ENCODE measurements at regions not wholly inside any gene's neighbourhood (a gene's known extent, or its start where the extent isn't known, plus 50 kb on each side); places are given as distances from the start of the nearest gene placed in this dataset.
A peak's percentile ranks its signal among the peaks of the same experiment; 100 is the strongest.

DNA sequence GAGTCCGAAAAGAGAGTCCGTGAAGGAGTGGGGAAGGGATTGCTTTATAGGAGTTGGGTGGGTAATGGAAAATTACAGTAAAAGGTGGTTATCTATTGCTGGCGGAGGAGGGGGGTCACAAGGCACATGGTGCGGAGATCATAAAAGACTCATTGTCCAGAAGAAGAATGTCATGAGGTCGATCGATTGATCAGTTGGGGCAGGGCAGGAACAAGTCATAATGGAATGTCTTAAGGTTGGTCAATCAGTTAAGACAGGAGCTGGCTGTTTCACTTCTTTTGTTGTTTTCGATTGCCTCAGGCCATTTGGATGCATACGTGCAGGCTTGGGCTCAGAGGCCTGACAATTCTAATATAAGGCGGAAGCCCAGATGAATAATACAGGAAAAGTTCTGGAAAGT is 473.0 kb upstream of the TNP1 start:
- Histone ChIP-seq H3K27me3 (replicated peaks) (no peaks in the 10 kb centered on the region), H3K4me3 (ENCODE audit: low read depth, low read length) (no peak overlapping the region), H3K36me3 (replicated peaks) (no peaks in the 10 kb centered on the region), H3K27ac (no peak overlapping the region)
- TF ChIP-seq, protein P1, sequence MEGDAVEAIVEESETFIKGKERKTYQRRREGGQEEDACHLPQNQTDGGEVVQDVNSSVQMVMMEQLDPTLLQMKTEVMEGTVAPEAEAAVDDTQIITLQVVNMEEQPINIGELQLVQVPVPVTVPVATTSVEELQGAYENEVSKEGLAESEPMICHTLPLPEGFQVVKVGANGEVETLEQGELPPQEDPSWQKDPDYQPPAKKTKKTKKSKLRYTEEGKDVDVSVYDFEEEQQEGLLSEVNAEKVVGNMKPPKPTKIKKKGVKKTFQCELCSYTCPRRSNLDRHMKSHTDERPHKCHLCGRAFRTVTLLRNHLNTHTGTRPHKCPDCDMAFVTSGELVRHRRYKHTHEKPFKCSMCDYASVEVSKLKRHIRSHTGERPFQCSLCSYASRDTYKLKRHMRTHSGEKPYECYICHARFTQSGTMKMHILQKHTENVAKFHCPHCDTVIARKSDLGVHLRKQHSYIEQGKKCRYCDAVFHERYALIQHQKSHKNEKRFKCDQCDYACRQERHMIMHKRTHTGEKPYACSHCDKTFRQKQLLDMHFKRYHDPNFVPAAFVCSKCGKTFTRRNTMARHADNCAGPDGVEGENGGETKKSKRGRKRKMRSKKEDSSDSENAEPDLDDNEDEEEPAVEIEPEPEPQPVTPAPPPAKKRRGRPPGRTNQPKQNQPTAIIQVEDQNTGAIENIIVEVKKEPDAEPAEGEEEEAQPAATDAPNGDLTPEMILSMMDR (IDR thresholded peaks at IDR 0.05; ENCODE audit: low read depth, low read length, missing control alignments), result no peak
- no peak for DNase-seq
- in situ Hi-C loops (cut with HindIII; ENCODE audit: low pct_ligation_motif_present, low sequenced_read_pairs), result no loop called here

GRCh38 chr2:217332417-217332791 is 472.5 kb upstream of the TNP1 start:
- H3K27me3 ChIP-seq (replicated peaks), result no peaks in the 10 kb centered on the region
- TF ChIP-seq, protein P1 (IDR thresholded peaks at IDR 0.05; ENCODE audit: low read depth, low read length, missing control alignments), result no peak

GRCh38 chr2:217331523-217332416 is 471.9 kb upstream of the TNP1 start:
- H3K27me3 ChIP-seq (replicated peaks), result no peaks in the 10 kb centered on the region
- in situ Hi-C loops (cut with HindIII; ENCODE audit: low pct_ligation_motif_present, low sequenced_read_pairs), result no loop called here
- no peak overlapping the region for H3K27ac ChIP-seq
- no peaks in the 10 kb centered on the region for H3K36me3 ChIP-seq (replicated peaks)
- DNase-seq, result peak; percentile 37
- TF ChIP-seq, protein P1 (IDR thresholded peaks at IDR 0.05; ENCODE audit: low read depth, low read length, missing control alignments), result no peak
- H3K4me3 ChIP-seq (ENCODE audit: low read depth, low read length), result no peak overlapping the region

More at GRCh38 chr2:217332417-217332791, 472.5 kb upstream of the TNP1 start:
- H3K36me3 ChIP-seq (replicated peaks), result no peaks in the 10 kb centered on the region
- no peak overlapping the region for H3K27ac ChIP-seq
- DNase-seq, result no peak
- in situ Hi-C loops (cut with HindIII; ENCODE audit: low pct_ligation_motif_present, low sequenced_read_pairs), result no loop called here
- H3K4me3 ChIP-seq (ENCODE audit: low read depth, low read length), result no peak overlapping the region

GRCh38 chr2:217330647-217331046 is 470.8 kb upstream of the TNP1 start:
- H3K27ac ChIP-seq, result no peak overlapping the region
- no peaks in the 10 kb centered on the region for H3K27me3 ChIP-seq (replicated peaks)
- H3K36me3 ChIP-seq (replicated peaks), result no peaks in the 10 kb centered on the region
- no peak overlapping the region for H3K4me3 ChIP-seq (ENCODE audit: low read depth, low read length)
- in situ Hi-C loops (cut with HindIII; ENCODE audit: low pct_ligation_motif_present, low sequenced_read_pairs), result no loop called here
- DNase-seq, result no peak
- TF ChIP-seq, protein P1 (IDR thresholded peaks at IDR 0.05; ENCODE audit: low read depth, low read length, missing control alignments), result no peak

DNA sequence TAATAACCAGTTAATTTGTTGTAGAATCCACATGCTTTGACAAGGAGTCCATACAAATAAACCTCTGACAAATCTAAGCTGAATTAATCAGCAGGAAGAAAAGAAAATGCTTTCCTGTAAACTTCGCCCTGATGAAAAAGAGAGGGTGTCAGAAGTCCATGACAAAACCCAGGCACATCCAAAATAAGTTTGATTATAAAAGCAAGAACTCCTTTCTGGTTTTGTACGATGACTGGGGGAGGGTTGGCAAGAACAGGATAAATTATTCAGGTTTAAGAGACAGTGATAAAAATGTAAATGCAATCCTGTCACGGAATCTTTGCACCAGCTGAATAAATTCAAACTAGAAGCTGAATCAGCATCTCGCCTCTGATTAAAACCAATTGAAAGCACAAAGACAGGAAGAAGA is 469.2 kb upstream of the TNP1 start:
- no peak overlapping the region for H3K4me3 ChIP-seq (ENCODE audit: low read depth, low read length)
- H3K27me3 ChIP-seq (replicated peaks), result no peaks in the 10 kb centered on the region
- in situ Hi-C loops (cut with HindIII; ENCODE audit: low pct_ligation_motif_present, low sequenced_read_pairs), result no loop called here
- no peak for DNase-seq
- H3K27ac ChIP-seq, result no peak overlapping the region
- no peaks in the 10 kb centered on the region for H3K36me3 ChIP-seq (replicated peaks)
- TF ChIP-seq, protein P1 (IDR thresholded peaks at IDR 0.05; ENCODE audit: low read depth, low read length, missing control alignments), result no peak

GRCh38 chr2:217328622-217328978 is 468.7 kb upstream of the TNP1 start:
- in situ Hi-C loops (cut with HindIII; ENCODE audit: low pct_ligation_motif_present, low sequenced_read_pairs), result no loop called here
- no peak overlapping the region for H3K4me3 ChIP-seq (ENCODE audit: low read depth, low read length)
- no peaks in the 10 kb centered on the region for H3K36me3 ChIP-seq (replicated peaks)
- DNase-seq, result no peak
- no peak overlapping the region for H3K27ac ChIP-seq
- no peaks in the 10 kb centered on the region for H3K27me3 ChIP-seq (replicated peaks)
- TF ChIP-seq, protein P1 (IDR thresholded peaks at IDR 0.05; ENCODE audit: low read depth, low read length, missing control alignments), result no peak

Measured in brain microvascular endothelial cell (primary cell).